HT-29 (cell line): ENCODE measurements at regions not wholly inside any gene's neighbourhood (a gene's known extent, or its start where the extent isn't known, plus 50 kb on each side); places are given as distances from the start of the nearest gene placed in this dataset.
A peak's percentile ranks its signal among the peaks of the same experiment; 100 is the strongest.

Experiments
- DNase-seq: peaks from one replicate; pipeline ENCODE4 v3.0.0-alpha.2; 2015; ENCODE audit warnings: low spot score

DNA sequence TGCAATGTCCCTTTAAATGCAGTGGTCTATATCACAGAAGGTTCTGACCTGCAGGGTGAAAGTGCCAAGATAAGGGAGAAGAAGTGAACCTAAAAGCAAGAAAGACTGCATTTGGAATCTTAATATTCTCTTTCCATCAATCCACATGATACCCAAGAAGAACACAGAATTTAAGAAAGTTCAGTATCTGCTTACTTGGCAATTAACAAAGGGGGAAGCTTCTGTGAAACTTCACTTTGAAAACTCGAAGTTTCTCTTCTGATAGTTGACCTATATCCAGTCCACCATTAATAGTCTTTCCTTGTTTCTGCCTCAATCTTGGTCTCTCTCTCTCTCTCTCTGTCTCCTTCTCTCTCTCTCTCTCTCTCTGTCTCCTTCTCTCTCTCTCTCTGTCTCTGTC, 592.0 kb downstream of the UTRN start:
- no peak for DNase-seq

- no peak for DNase-seq
These were observed 593.4 kb downstream of the UTRN start for GRCh38 chr6:144878577-144878976.

DNA sequence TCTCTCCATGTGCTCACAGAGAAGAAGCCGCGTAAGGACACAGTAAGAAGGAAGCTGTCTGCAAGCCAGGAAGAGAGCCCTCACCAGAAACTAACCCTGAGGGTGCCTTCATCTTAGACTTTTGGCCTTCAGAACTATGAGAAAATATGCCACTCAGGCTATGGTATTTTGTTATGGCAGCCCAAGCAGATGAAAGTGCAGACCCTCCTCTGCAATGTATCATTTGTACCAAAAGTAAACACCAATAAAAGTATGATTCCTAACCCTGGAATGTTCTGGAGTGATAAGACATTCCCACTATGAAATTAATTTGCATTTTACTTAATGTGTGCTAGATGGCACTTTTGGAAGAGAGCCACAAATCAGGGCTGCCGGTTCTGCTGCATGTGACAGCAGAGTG, 594.3 kb downstream of the UTRN start:
- DNase-seq = peak; percentile 13

GRCh38 chr6:144882425-144882824, 597.3 kb downstream of the UTRN start:
- no peak for DNase-seq

DNA sequence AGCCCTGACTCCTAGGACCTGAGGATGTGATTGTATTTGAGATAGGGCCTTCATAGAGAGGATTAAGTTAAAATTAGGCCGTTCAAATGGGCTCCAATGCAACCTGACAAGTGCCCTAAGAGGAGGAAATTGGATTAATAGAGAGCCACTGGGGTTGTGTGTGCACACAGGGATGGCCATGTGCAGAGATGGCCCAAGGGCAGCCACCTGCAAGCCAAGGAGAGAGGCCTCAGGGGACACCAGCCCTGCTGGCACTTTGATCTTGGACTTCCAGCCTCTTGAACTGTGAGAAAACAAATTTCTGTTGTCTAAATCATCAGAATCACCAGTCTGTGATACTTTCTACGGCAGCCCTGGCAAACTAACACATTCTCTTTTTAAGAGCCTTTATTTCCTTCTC, 598.8 kb downstream of the UTRN start:
- DNase-seq = no peak

DNA sequence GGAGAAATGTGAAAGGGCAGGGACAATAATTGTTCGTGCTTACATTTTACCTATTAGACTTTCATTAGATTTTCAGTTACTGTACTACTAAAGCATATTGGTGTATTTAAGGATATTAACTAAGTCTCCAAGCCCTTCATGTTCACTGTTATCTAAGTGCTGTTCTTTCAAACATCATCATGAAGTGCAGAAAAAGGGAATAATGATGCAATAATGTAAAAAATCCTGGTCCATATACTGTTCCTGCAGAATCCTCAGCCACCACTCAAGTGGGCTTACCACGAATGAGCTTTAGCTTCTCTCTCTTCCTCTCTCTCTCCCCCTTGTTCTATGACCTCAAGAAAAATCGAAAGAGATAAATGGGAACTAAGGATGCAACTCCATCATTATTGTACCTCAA, 600.7 kb downstream of the UTRN start:
- no peak for DNase-seq

GRCh38 chr6:144886682-144887081, 601.5 kb downstream of the UTRN start:
- DNase-seq = no peak

- no peak for DNase-seq
These were observed 603.5 kb downstream of the UTRN start for GRCh38 chr6:144888621-144889020.

GRCh38 chr6:144893680-144894151, 608.6 kb downstream of the UTRN start:
- DNase-seq = no peak

GRCh38 chr6:144894240-144894639, 609.1 kb downstream of the UTRN start:
- DNase-seq = no peak

DNA sequence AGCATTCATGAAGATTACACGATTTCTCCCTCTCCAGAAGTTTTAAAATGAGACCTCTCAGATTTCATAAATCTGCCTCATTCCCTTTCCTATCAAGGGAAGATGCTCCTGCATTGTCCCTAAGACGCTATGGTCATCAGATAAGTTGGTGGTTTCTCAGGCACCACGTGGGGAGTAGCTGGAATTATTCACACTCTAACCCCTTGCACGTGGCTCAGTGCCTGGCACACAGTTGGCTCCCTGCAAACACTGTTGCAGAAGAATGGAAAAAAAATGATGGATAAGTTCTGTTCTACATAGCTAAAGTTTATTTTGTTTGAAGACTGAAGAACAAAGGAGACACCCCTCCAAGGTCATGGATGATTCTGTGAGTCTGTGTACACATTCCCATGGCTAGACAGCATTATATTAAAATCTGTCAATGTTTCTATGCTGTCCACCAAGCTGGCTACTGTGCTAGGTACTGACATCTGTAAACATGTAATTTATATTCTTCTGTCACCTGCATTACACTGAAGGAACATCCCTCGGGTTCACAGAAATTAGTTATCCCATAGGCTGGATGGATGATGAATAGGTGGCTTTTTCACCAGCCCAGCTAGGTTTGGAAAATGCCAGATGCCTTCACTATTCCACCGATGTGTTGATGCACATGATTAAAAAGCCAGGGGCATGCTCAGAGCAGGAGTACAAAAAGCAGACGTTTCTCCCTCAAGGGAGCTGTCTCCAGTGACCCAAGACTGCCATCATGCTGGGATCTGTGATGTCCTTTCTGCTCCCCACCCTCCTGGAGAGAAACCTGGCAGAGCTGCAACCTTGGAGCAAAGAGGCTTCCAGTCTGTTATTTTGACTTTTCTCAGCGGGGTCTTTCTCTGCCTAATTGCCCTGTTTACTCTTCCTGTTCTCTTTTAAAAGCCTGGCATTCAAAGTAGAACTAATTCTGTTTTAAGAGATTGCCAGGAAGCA, 610.5 kb downstream of the UTRN start:
- DNase-seq = no peak

- no peak for DNase-seq
These were observed 611.2 kb downstream of the UTRN start for GRCh38 chr6:144896289-144896688.

DNA sequence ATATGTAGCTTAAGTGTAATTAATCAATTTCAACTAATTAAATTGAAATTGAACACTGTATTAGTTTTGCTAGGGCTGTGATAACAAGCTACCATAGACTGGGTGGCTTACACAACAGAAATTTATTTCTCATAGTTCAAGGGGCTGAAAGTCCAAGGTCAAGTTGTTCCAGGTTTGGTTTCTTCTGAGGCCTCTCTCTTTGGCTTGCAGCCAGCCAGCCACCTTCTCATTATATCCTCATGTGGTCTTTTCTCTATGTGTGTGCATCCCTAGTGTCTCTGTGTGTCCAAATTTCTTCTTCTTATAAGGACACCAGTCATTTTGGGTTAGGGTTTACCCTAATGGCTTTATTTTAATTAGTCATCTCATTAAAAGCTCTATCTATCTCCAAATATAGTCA, 611.7 kb downstream of the UTRN start:
- DNase-seq = no peak

DNA sequence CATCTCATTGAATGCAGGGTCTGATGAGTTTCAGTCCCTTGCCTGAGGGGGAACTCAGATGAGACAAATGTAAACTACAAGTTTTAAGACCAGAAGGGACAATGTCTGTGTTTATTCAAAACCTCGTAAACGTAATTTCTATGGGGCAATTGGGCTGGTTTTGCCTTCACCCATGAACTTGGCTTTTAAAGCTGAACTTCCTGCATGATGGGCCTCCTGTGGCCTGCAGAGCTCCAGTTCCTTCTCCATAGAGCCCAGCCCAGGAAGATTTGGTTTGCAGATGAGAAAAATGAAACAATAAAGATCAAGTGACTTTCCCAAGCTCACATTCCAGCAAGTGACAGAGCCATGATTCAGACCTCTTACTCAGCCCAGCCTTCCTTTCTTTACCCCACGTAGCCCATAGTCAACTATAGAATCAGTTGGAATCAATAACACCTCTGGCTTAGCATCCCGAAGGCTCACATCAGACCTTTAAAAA, 612.3 kb downstream of the UTRN start:
- DNase-seq = peak; percentile 37

- peak; percentile 23 for DNase-seq
These were observed 613.0 kb downstream of the UTRN start for GRCh38 chr6:144898052-144898689.

- no peak for DNase-seq
These were observed 613.6 kb downstream of the UTRN start for GRCh38 chr6:144898741-144899140.

- DNase-seq = no peak
These were observed 614.0 kb downstream of the UTRN start for GRCh38 chr6:144899161-144899560.

DNA sequence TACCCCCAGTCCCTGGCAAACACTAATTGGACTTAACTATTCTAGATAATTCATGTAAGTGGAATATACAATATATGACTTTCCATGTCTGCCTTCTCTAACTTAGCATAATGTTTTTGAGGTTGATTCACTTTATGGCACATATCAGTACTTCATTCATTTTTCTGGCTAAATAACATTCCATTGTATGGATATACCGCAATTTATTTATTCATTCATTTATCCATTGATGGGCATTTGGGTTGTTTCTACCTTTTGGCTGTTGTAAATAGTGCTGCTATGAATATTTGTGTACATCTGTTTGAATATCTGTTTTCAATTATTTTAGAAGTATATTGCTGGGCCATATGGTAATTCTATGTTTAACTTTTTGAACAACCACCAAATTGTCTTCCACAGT, 616.3 kb downstream of the UTRN start:
- DNase-seq = no peak

DNA sequence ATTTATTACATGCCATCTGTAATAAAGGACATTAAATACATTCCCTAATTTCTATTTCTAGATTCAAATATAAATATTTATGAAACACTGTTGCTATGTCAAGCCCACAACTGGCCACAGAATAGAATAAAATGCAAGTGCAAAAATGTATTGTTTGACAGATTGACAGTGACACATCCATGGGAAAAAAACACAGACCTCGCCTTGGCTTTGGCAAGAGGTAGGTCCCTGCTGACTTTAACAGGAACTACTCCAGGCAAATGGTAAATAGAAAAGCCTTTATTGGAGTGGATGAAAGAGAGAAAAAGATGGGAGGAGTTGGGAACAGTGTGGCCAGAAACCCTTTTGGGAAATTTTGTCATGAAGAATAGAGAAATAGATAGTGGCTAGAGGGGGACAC, 622.9 kb downstream of the UTRN start:
- DNase-seq = no peak

DNA sequence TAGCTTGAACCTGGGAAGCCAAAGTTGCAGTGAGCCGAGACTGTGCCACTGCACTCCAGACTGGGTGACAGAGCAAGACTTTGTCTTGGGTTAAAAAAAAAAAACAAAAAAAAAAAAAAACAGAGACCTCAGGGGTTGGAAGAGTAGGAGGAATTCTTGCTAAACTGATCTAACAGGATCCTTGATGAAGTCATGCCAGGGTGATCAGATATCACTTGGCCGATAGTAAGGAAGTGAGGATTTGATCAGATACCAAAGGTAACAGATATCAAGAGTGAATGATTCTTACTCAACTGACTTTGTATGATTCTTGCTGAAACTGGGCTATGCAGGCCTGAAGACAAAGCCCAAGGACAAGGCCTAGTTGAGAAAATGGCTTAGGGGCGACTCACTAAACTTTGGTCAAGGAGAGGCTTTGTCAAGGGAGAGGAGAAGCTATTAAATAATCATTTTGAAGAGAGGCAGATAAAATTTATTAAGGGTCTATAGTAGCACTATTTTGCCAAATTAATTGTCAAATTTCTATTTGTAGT, 624.7 kb downstream of the UTRN start:
- no peak for DNase-seq

DNA sequence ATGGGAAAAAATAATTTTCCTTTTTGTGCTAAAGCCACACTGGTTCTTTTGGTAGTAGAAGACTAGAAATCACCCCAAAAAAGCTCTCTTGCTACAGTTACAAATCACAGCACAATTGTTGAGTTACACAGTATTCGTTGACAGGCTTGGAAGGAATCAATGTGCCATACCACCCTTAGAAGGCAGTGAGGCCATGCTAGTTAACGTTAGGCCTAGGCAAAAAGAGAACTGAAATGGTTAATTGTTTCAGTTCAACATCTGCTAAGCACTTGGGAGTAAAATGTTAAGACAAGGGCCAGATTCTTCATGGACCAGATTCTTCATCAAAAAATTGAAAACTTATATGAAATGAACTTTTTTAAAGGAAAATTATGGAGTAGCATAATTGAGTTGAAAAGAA, 626.2 kb downstream of the UTRN start:
- no peak for DNase-seq

DNA sequence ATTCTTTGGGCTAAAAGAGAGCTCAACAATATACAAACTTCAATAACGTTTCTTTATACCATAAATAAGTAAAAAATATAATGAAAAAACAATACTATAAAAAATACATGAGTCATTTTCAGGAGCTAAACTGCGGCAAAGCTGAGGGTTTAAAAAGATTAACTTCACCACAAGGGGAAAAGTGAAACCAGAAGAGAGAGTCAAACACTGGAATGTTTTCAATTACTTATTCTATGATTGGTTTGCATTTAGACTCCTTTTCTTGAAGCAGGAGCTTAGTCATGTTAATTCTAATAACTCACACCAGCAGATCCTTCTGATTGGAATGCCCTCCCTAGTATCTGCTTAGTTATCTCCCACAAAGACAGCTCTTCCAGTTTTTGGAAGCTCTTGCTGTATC, 627.3 kb downstream of the UTRN start:
- DNase-seq = no peak

DNA sequence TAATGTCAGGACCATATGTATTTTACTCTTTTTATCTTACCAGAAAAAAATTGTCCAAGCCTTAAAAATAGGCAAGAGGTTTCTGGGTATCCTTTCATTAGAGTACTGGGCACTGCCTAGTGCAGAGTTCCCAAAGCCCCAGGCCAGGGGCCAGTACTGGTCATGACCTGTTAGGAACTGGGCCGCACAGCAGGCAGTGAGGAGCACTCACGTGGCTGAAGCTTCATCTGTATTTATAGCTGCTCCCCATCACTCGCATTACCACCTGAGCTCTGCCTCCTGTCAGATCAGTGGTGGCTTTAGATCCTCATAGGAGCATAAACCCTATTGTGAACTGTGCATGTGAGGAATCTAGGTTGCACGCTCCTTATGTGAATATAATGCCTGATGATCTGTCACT, 632.9 kb downstream of the UTRN start:
- no peak for DNase-seq
